COR-L47 (cell line): ENCODE measurements at regions not wholly inside any gene's neighbourhood (a gene's known extent, or its start where the extent isn't known, plus 50 kb on each side); places are given as distances from the start of the nearest gene placed in this dataset.

Source experiments
- DNase-seq: peaks from one replicate; lab custom pipeline; 2025; lab: John Stamatoyannopoulos, UW

- DNase-seq: no peak
Measured at GRCh38 chr11:109106151-109106906, 315.7 kb upstream of the C11orf87 start.

DNA sequence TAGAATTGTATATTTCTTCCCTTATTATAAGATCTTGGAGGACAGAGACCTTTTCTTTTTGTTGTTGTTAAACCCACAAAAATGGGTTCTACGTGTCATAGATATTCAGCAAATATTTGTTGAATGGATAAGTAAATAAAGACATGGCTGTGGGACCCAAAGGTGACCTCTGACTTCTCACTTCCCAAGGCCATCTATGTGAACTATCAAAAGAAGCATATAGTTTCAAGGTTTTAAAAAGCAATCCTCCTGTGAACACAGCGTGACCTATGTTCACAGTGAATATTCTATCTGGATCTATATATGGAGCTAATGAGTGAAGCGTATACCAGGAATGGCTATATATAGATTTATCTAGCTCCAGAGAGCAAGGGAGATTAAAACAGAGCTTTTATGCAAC, 312.8 kb upstream of the C11orf87 start:
- DNase-seq: no peak

DNA sequence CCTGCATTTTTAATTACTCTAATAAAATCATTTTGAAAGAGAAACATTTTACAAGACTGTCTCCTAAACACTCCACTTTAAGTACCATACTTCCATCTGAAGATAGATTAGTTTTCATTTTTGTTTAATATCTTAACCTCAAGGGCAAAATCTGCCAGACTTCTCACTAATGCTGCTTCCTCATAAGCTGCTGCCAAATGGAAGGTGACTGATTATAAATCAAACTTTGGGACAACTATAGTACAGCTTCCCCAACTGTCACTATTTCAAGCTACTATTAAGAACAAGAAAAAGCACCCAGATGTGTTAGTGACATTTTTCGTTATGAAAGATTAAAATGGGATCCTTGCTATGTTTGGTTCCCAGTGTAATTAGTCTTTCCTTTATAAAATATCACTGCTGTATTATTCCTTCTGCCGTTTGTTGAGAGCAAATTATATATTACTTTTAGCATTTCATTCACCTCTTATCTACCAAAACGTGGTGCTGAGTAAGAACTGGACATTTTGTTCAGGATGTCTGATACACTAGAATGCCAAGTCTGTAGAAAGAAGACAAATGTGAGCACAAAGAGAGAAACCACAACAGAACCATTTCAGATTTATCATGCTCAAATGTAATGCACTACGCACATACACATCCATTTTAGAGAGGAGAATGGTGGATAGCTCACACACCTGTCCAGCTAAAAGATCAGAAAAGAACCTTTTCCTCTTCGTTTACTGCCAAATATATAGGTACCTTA, 312.2 kb upstream of the C11orf87 start:
- no peak for DNase-seq

- no peak for DNase-seq
Measured at GRCh38 chr11:109112261-109112660, 309.7 kb upstream of the C11orf87 start.

DNA sequence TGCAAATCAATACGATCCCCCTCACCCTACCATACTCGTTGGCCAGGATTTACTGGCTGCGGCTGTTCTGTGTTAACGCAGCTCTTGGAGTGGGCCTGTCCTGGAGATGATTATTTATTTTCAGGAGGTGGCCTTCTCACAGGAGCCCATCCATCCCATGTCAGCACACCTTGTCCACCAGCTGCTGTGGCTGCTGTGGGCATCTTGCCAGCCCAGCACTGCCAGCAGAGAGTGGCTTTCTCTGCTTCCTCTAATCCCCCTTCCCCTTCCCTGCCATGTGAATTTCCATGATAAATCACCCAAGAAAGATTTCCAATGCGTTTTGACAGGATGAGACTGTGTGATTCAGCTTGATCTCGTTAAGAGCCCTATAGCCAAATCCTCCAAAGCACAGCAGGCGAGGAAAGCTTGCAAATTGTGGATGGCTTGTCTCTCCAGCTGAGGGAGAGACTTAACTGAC, 309.1 kb upstream of the C11orf87 start:
- DNase-seq: peak; percentile 57

GRCh38 chr11:109120341-109120740, 301.6 kb upstream of the C11orf87 start:
- DNase-seq: no peak

- no peak for DNase-seq
Measured at GRCh38 chr11:109121173-109121932, 300.6 kb upstream of the C11orf87 start.

DNA sequence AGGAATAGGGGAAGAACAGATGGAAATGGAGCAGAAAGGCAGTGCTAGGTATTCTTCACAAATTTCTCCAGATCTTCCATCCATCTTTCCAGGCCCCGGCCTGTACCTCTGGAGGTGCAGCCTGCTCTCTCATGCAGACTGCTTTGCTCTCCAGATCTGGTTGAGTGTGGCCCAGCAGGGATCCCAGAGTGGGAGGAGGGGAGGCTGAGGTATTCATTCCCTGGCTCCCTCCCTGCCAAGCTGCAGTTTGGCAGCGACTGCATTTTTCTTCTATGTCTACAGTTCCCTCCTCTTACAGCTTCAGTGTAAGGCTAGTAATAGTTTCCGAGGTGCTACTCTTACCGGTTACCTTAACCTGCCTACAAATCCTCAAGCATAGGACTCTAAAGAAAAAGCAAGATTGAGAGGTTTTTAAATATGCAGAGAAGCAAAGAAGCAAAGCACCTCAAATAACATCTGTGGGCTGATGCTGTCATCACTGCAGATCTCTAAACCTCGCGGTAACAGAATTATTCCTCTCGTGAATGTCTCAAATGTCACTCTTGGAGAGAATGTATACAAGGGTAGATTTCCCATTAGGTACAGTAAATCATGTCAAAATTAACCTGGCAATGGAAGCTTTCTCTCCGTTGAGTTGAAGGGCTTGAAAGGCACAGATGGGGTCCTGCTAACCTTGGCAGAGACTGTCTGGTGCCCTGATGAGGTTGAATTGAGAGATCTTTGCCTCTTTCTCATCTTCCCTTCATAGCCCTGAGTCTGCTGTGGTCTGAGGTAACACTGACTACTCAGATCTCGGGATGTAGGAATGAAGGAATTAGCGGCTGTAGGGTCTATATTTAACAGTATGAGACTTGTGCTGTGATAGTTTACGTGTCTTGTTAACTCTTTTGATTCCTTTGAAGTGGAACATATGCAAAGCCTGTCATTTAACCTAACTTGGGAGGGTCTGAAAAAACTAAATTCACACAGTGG, 297.9 kb upstream of the C11orf87 start:
- DNase-seq: no peak

DNA sequence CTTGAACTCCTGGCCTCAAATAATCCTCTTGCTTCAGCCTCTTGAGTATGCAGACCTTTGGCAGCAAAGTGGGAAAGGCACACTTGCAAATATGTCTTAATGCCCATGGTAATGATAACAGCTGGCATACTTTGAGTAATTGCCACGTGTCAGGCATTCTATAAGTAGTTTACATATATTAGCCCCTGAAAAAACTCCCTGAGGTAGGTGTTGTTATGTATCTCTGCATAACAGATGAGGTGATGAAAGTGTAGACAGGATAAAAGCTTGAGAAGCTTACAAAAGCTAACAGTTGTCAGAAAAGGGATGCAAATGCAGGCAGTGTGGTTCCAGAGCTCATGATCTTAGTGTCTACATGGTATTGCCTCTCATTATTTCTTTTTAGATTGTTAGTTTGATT, 291.1 kb upstream of the C11orf87 start:
- DNase-seq: no peak

DNA sequence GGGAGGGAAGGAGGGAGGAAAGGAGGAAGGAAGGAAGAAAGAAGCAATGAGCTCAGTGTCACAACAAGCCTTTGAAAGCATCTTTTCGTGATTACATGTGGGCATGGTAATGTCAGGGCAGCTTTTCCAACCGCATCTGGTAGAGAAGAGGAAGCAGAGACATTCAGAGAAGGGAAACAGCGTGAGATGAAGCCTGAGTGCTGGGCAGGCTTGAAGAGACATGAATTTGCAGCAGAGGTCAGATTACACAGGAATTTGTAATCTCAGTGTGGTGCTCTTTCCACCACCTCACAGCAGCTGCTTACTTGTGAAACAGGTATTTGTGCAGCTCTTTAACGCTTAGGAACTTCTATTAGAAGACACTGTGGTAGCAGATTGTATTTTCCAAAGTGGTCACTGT, 289.5 kb upstream of the C11orf87 start:
- DNase-seq: no peak

DNA sequence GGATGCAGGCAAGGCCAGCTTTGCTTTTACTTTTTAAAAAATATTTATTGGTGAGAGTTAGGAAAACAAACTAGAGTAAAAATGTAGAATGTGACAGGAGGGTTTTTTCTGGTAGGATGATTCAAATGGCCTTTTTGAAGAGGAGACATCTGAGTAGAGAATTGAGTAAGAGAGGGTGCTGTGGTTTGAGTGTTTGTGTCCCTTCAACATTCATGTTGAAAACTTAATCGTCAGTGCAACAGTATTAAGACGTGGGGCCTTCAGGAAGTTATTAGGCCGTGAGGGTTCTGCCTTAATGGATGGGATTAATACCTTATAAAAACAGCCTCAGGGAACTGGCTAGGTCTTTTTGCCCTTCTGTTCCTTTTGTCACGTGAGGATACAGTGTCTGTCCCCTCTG, 288.8 kb upstream of the C11orf87 start:
- no peak for DNase-seq

DNA sequence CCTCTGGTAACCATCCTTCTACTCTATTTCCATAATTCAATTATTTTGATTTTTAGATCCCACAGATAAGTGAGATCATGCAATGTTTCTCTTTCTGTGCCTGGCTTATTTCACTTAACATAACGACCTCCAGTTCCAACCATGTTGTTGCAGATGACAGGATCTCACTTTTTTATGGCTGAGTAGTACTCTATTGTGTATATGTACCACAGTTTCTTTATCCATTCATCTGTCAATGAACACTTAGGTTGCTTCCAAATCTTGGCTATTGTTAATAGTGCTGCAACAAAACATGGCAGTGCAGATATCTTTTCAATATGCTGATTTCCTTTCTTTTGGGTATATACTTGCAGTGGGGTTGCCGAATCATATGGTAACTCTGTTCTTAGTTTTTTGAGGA, 286.4 kb upstream of the C11orf87 start:
- DNase-seq: no peak

GRCh38 chr11:109138196-109138595, 283.8 kb upstream of the C11orf87 start:
- DNase-seq: no peak

- DNase-seq: no peak
Measured at GRCh38 chr11:109140426-109140825, 281.6 kb upstream of the C11orf87 start.

- no peak for DNase-seq
Measured at GRCh38 chr11:109140857-109141515, 281.0 kb upstream of the C11orf87 start.

DNA sequence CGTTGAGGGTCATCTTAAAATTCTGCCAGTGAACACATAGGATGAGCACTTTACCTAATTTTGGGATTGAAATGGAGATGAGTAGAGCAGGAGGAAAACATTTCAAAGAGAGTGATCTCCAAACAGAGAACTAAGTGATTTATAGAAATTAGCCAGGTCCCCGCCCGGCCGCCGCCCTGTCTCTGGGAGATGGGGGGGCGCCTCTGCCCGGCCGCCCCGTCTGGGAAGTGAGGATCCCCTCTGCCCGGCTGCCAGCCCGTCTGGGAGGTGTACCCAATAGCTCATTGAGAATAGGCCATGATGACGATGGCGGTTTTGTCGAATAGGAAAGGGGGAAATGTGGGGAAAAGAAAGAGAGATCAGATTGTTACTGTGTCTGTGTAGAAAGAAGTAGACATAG, 276.7 kb upstream of the C11orf87 start:
- DNase-seq: no peak

DNA sequence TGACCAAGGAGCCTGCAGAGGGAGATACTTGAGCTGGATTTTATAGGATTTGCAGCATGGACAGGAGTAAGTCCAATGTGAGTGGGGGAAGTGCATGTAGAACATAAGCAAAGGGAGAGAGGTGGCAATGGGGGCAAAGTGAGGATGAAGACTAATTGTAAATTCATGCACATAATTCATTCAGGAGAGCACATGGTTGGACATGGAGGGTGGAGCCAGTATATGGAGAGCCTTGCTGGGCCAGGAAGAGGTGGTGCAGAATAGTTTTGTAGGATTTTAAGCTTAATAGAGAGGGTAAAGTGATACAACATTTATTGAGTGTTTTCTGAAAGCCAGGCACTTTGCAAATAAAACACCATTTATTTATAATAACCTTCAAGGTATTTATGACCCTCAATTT, 274.3 kb upstream of the C11orf87 start:
- no peak for DNase-seq

DNA sequence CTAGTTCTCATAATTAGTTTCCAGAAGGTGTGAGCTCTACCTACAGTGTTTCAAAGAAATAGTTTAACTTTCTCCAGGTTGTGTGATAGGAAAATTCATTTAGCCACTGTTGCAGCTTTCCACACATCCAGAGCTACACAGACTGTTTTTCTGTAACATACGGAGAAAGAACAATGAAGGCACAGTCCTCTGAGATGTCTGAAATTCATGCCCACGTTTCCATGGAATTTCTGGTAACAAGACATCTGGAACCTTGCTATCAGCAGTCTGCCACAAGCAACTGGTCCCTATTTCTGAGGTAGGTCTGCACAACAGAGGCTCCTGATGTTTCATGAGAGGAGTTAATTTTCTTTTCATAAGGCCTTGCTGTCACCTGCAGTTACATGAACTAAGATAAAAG, 273.3 kb upstream of the C11orf87 start:
- no peak for DNase-seq

DNA sequence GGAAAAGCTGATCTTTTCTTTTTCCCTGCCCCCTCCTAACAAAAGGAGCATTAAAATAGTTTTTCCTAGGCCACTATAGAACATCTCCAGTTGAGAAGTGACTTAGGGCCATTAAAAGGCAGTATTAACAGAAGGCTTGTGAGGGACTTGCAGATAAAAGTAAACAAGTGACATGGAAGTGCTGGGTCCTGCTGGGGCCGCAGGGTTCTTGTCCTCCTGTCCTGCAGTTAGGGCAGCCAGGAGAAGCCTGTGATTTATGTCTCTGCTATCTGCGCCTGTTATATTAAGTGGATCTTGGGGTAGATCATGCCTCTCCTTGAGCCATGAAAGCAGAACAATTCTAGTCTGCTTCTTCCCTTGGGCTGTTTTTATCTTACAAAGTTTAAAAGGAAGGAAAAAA, 271.4 kb upstream of the C11orf87 start:
- DNase-seq: no peak

DNA sequence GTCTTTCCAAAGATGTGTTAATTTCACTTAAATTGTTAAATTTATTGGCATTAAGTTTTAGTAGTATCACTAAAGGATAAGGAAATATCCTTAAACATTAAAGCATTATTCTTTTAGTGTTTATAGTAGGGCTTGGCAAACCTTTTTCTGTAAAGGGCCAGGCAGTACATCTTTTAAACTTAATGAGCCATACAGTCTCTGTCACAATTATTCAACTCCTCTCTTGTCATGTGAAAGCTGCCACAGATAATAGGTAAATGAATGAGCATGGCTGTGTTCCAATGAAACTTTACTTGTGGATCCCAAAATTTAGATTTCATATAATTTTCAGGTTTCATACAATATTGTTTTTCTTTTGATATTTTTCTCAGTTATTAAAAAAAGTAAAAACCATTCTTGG, 268.2 kb upstream of the C11orf87 start:
- no peak for DNase-seq

GRCh38 chr11:109155291-109155690, 266.7 kb upstream of the C11orf87 start:
- DNase-seq: no peak
